Daoy (cell line): ENCODE measurements at regions not wholly inside any gene's neighbourhood (a gene's known extent, or its start where the extent isn't known, plus 50 kb on each side); places are given as distances from the start of the nearest gene placed in this dataset.
A peak's percentile ranks its signal among the peaks of the same experiment; 100 is the strongest.

Experiments used
- DNase-seq: peaks from one replicate; pipeline ENCODE4 v3.0.0-alpha.2; 2015; ENCODE audit warnings: low read depth

DNA sequence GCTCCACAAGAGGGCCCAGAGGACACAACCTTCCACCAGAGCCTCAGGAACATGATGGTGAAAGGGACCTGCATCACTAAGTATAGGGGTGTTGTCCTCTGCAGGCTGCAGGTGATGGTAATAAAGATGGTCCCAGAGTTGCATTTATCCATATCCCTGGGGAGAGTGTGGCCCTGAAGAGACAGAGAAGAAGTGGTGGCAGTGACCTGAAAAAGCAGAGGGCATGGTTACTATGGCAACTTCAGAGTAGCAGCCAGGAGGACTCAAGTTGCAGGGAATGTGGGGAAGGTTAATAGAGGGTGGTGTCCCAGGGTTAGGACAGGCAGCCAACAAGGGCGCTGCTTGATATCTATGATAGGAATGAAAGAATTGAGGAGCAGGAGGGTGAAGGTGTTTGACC is 57.1 kb downstream of the HLA-A start:
- DNase-seq, result no peak

DNA sequence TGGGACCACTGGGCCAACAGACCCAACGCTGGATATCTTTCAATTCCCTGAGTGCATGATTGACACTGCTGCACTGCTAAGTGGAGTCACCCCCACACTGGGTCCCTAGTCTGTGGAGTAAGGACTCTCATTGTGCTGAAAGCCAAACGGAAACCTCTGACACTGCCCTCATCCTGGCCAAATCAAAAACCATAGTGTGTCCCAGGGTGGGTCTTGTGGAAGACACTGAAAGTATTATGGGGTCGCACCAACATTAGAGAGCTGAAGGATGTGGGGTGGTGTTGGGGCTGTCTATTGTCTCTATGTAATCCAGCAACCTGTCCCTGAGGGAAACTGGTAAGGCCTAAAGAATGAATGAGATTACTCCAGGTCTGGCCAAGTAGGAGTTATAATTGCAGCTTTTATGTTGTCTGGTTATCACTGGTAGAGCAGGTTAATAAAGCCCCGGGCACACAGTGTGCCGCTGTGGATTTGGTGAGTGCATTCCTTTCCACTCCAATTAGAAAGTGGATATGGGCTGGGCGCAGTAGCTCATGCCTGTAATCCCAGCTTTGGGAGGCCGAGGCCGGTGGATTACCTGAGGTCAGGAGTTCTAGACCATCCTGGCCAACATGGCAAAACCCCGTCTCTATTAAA is 57.9 kb downstream of the HLA-A start:
- no peak for DNase-seq

DNA sequence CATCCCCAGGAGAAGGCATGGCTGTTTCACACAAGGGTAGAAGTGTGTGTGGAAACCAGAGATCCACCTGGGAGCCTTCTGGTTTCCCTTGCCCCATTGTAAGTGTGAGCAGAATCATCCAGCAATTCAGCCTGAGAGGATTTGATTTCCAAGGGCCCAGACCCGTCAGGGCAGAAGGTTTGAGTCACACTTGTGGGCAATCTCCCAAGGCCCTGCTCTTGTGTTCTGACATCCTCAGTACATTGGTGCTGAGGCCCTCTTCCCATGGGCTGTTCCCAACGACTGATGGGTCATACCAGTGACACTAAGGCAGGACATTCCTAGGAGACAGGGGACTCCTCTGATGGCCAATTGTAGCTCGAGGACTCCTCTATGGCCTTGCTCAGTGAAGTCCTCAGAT is 58.2 kb upstream of the POLR1H start:
- peak; percentile 21 for DNase-seq

DNA sequence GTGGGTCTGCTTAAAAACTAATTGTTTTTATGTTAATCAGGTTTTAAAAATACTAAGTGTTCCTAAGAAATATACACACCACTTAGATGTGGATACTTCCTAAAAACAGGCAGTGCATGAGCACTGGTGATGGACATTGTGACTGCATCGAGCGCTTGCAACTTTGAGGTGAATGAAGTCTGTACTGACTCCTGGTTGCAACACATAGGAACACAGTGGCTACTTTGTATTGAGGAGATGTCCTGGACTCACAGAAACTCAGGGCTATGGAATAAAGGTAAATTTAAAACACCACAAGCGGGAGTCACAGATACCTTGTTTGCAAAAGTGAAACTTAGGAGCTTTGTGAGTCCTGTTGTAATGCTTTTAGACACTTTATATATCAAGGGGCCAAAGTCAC is 55.6 kb upstream of the POLR1H start:
- no peak for DNase-seq

DNA sequence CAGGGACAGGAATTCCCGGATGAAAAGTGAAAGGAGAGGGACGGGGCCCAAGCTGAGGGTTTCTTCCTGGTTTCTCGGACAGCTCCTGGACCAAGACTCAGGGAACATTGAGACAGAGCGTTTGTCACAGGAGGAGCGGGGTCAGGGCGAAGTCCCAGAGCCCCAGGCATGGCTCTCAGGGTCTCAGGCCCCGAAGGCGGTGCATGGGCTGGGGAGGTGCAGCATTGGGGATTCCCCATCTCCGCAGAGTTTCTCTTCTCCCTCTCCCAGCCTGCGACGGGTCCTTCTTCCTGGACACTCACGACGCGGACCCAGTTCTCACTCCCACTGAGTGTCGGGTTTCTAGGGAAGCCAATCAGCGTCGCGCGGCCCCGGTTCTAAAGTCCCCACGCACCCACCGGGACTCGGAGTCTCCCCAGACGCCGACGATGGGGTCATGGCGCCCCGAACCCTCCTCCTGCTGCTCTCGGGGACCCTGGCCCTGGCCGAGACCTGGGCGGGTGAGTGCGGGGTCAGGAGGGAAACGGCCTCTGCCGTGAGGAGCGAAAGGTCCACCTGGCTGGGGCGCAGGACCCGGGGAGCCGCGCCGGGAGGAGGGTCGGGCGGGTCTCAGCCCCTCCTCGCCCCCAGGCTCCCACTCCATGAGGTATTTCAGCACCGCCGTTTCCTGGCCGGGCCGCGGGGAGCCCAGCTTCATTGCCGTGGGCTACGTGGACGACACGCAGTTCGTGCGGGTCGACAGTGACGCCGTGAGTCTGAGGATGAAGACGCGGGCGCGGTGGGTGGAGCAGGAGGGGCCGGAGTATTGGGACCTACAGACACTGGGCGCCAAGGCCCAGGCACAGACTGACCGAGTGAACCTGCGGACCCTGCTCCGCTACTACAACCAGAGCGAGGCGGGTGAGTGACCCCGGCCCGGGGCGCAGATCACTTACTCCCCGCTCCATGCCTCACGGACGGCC is 54.6 kb upstream of the POLR1H start:
- no peak for DNase-seq

DNA sequence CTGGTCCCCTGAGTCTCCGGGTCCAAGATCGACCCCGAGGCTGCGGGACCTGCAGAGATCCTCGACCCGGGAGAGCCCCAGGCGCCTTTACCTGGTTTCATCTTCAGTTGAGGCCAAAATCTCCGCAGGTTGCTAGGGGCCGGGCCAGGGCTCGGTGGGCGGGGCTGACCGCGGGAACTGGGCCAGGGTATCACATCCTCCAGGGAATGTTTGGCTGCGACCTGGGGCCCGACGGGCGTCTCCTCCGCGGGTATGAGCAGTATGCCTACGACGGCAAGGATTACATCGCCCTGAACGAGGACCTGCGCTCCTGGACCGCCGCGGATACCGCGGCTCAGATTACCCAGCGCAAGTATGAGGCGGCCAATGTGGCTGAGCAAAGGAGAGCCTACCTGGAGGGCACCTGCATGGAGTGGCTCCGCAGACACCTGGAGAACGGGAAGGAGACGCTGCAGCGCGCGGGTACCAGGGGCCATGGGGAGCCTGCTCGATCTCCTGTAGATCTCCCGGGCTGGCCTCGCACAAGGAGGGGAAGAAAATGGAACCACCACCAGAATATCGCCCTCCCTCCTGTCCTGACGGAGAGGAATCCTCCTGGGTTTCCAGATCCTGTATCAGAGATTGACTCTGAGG is 53.8 kb upstream of the POLR1H start:
- DNase-seq, result peak; percentile 20

DNA sequence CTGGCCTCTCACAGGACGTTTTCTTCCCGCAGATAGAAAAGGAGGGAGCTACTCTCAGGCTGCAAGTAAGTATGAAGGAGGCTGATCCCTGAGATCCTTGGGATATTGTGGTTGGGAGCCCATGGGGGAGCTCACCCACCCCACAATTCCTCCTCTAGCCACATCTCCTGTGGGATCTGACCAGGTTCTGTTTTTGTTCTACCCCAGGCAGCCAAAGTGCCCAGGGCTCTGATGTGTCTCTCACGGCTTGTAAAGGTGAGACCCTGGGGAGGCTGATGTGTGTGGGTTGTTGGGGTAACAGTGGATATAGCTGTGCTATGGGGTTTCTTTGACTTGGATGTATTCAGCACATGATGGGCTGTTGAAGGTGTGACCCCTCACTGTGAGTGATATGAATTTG is 52.0 kb upstream of the POLR1H start:
- DNase-seq, result no peak
